OCI-LY7 (cell line): ENCODE measurements at regions not wholly inside any gene's neighbourhood (a gene's known extent, or its start where the extent isn't known, plus 50 kb on each side); places are given as distances from the start of the nearest gene placed in this dataset.

ENCODE experiments used
- EZH2phosphoT487 ChIP-seq: fragments of 200-600 bp; sonication (generic); IDR thresholded peaks from 2 replicates; pipeline ENCODE4 v1.6.1; 2018; ENCODE audit warnings: low read depth, borderline replicate concordance, mild to moderate bottlenecking, mixed run types, antibody characterized with exemption, low read length, moderate library complexity, mixed read lengths
- TF ChIP-seq, protein P1 (sequence below): fragments of 200-600 bp; sonication (generic); conservative IDR thresholded peaks from 2 replicates; pipeline ENCODE4 v1.5.1; 2014; ENCODE audit warnings: mild to moderate bottlenecking, antibody characterized with exemption, low read length, moderate library complexity, mixed read lengths

DNA sequence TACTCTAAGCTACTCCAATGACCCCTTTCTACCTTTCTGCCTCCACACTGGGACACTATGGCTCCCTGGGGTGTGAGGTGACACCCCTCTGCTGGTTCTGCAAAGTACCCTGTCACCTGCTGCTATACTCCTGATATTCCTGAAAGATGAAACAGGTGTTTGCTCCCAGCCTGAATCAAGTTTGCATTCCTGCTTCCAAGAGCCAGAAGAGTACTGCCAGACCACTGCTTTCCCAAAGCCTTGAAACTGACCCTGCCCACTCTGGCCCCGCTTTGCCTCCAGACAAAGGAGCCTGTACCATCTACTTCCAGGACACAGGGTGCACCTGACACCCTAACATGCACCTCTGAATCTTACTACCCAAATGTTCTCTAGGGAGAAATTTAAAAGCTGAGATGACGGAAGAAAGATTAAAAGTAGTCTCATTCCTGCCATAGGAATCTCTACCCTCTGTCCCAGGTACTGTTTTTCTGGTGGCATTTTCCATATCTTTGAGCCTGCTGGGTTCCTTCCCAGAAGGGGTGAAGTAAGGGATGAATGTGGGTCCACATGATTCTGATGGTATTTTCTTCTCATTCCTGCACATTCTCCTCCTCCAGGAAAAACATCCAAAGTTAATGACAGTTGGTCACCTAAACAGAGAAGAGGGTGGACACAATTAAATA, 70.3 kb upstream of the DUSP10 start:
- TF ChIP-seq, protein P1, sequence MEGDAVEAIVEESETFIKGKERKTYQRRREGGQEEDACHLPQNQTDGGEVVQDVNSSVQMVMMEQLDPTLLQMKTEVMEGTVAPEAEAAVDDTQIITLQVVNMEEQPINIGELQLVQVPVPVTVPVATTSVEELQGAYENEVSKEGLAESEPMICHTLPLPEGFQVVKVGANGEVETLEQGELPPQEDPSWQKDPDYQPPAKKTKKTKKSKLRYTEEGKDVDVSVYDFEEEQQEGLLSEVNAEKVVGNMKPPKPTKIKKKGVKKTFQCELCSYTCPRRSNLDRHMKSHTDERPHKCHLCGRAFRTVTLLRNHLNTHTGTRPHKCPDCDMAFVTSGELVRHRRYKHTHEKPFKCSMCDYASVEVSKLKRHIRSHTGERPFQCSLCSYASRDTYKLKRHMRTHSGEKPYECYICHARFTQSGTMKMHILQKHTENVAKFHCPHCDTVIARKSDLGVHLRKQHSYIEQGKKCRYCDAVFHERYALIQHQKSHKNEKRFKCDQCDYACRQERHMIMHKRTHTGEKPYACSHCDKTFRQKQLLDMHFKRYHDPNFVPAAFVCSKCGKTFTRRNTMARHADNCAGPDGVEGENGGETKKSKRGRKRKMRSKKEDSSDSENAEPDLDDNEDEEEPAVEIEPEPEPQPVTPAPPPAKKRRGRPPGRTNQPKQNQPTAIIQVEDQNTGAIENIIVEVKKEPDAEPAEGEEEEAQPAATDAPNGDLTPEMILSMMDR = no peak
- TF ChIP-seq EZH2phosphoT487 = no peak
